Loucy (cell line): ENCODE measurements at regions not wholly inside any gene's neighbourhood (a gene's known extent, or its start where the extent isn't known, plus 50 kb on each side); places are given as distances from the start of the nearest gene placed in this dataset.

Source experiments
- H2AFZ ChIP-seq: fragments of 200-600 bp; sonication (generic); 2 replicates; pipeline ENCODE4 v1.6.0; 2016; ENCODE audit warnings: antibody characterized with exemption, mild to moderate bottlenecking, low read length, moderate library complexity
- H3F3A ChIP-seq: fragments of 200-600 bp; 2 replicates; pipeline ENCODE4 v1.6.0; 2016; ENCODE audit warnings: antibody characterized with exemption, low read depth, mild to moderate bottlenecking
- H3K27me3 ChIP-seq: fragments of 200-600 bp; sonication (generic); 2 replicates; pipeline ENCODE4 v1.6.1; 2014; ENCODE audit warnings: low read length, mild to moderate bottlenecking; ENCODE audit not compliant: insufficient read depth, poor library complexity, severe bottlenecking
- H3K36me3 ChIP-seq: fragments of 200-600 bp; sonication (generic); 2 replicates; pipeline ENCODE4 v1.6.1; 2016; ENCODE audit warnings: low read length; ENCODE audit not compliant: insufficient read depth
- H3K4me1 ChIP-seq: fragments of 200-600 bp; sonication (generic); 2 replicates; pipeline ENCODE4 v1.5.1; 2014; ENCODE audit warnings: low read length, mild to moderate bottlenecking; ENCODE audit not compliant: insufficient read depth, poor library complexity, severe bottlenecking
- H3K4me2 ChIP-seq: fragments of 200-600 bp; sonication (generic); 2 replicates; pipeline ENCODE4 v1.6.0; 2014; ENCODE audit warnings: antibody characterized with exemption, low read length, low read depth, mild to moderate bottlenecking; ENCODE audit not compliant: poor library complexity, severe bottlenecking
- H3K4me3 ChIP-seq: fragments of 200-600 bp; sonication (generic); 2 replicates; pipeline ENCODE4 v1.5.1; 2014; ENCODE audit warnings: low read length, mild to moderate bottlenecking, mixed read lengths; ENCODE audit not compliant: poor library complexity, severe bottlenecking
- H3K79me2 ChIP-seq: fragments of 200-600 bp; sonication (generic); 2 replicates; pipeline ENCODE4 v1.6.1; 2014; ENCODE audit warnings: low read length; ENCODE audit not compliant: insufficient read depth
- H3K9ac ChIP-seq: fragments of 200-600 bp; sonication (generic); 2 replicates; pipeline ENCODE4 v1.6.0; 2014; ENCODE audit warnings: mild to moderate bottlenecking, low read depth, low read length, moderate library complexity; ENCODE audit not compliant: poor library complexity, severe bottlenecking
- H3K9me2 ChIP-seq: fragments of 200-600 bp; sonication (generic); replicated peaks from 2 replicates; pipeline ENCODE4 v1.6.1; 2016; ENCODE audit warnings: low read depth, low read length, mixed read lengths
- H3K9me3 ChIP-seq: fragments of 200-600 bp; sonication (generic); 2 replicates; pipeline ENCODE4 v1.6.1; 2014; ENCODE audit warnings: mild to moderate bottlenecking, antibody characterized with exemption, low read length, low read depth; ENCODE audit not compliant: insufficient read depth
- H4K20me1 ChIP-seq: fragments of 200-600 bp; sonication (generic); 2 replicates; pipeline ENCODE4 v1.6.0; 2014; ENCODE audit warnings: antibody characterized with exemption, low read length, mild to moderate bottlenecking; ENCODE audit not compliant: insufficient read depth, poor library complexity, severe bottlenecking
- EZH2phosphoT487 ChIP-seq: fragments of 200-600 bp; IDR thresholded peaks from 2 replicates; pipeline ENCODE4 v1.6.1; 2018; ENCODE audit warnings: antibody characterized with exemption, mild to moderate bottlenecking, moderate library complexity, borderline replicate concordance
- TF ChIP-seq, protein P1 (sequence below): fragments of 200-600 bp; sonication (generic); conservative IDR thresholded peaks from 2 replicates; pipeline ENCODE4 v1.5.1; 2014; ENCODE audit warnings: mild to moderate bottlenecking, antibody characterized with exemption, low read length

DNA sequence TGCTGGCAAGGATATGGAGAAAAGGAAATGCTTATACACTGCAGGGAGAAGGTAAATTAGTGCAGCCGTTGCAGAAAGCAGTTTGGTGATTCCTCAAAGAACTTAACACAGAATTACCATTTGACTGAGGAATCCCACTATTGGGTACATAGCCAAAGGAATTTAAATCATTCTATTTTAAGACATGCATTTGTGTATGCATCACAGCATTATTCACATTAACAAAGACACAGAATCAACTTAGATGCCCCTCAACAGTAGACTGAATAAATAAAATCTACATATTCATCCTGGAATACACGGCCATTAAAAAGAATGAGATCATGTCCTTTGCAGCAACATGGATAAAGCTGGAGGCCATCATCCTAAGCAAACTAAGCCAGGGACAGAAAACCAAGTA is 510.1 kb upstream of the CDH9 start:
- H3K4me1 ChIP-seq, result no peaks in the 10 kb centered on the region
- no peaks in the 10 kb centered on the region for H3K9me2 ChIP-seq
- H3K36me3 ChIP-seq, result no peaks in the 10 kb centered on the region
- H4K20me1 ChIP-seq, result no peaks in the 10 kb centered on the region
- no peak overlapping the region for H3K4me3 ChIP-seq
- H3K79me2 ChIP-seq, result no peaks in the 10 kb centered on the region
- no peak overlapping the region for H3K4me2 ChIP-seq
- TF ChIP-seq, protein P1, sequence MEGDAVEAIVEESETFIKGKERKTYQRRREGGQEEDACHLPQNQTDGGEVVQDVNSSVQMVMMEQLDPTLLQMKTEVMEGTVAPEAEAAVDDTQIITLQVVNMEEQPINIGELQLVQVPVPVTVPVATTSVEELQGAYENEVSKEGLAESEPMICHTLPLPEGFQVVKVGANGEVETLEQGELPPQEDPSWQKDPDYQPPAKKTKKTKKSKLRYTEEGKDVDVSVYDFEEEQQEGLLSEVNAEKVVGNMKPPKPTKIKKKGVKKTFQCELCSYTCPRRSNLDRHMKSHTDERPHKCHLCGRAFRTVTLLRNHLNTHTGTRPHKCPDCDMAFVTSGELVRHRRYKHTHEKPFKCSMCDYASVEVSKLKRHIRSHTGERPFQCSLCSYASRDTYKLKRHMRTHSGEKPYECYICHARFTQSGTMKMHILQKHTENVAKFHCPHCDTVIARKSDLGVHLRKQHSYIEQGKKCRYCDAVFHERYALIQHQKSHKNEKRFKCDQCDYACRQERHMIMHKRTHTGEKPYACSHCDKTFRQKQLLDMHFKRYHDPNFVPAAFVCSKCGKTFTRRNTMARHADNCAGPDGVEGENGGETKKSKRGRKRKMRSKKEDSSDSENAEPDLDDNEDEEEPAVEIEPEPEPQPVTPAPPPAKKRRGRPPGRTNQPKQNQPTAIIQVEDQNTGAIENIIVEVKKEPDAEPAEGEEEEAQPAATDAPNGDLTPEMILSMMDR, result no peak
- no peak for TF ChIP-seq EZH2phosphoT487
- H2AFZ ChIP-seq, result no peak overlapping the region
- no peaks in the 10 kb centered on the region for H3K9me3 ChIP-seq
- no peaks in the 10 kb centered on the region for H3K27me3 ChIP-seq
- no peaks in the 10 kb centered on the region for H3F3A ChIP-seq
- no peak overlapping the region for H3K9ac ChIP-seq

DNA sequence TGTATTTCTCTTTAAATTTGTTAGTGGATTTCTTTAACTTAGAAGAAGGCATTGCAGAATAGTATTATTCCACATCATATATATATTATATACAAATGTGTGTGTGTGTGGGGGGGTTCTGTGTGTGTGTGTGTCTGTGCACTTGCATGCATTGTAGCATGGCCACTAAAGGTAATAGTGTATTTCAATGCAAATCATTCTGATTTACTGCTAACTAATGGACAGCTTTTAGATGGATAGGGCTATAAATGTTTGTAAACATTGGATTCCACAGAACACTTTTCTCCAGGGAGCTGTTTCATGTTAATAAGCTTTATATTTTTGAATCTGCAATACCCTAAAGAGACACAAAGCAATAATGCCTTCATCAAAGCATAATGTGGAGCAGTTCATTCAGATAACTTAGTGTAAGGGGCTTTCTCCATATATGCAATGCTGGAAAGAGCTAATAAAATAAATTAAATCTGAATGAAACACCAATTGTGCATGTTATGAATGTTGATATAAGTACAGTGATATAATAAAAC is 496.7 kb upstream of the CDH9 start:
- Histone ChIP-seq H3K36me3 (no peaks in the 10 kb centered on the region), H4K20me1 (no peaks in the 10 kb centered on the region), H3K4me1 (no peaks in the 10 kb centered on the region), H3K79me2 (no peaks in the 10 kb centered on the region), H3K9me2 (no peaks in the 10 kb centered on the region), H3K9ac (no peak overlapping the region), H3F3A (no peaks in the 10 kb centered on the region), H3K9me3 (no peaks in the 10 kb centered on the region), H3K27me3 (no peaks in the 10 kb centered on the region), H3K4me3 (no peak overlapping the region), H2AFZ (no peak overlapping the region), H3K4me2 (no peak overlapping the region)
- TF ChIP-seq, protein P1, result no peak
- no peak for TF ChIP-seq EZH2phosphoT487

DNA sequence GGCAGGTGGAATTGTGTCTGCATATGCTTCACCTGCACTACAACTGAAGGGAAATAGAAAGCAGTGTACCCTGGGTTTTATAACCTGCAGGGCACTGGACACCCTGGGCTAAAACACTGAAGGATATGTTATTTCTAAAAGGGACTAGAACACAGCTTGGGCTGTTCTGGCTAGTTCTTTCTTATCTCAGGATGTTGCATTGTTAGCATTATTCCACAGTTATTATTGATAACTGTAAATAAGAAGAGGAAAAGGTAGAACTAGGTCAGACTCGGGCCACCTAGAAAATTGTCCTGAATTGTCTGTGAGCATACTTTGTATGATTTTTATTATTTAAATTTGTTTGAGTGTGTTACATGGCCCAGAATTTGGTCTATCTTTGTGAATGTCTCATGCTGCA is 493.9 kb upstream of the CDH9 start:
- Histone ChIP-seq H3K9ac (no peak overlapping the region), H3K27me3 (no peaks in the 10 kb centered on the region), H3K9me2 (no peaks in the 10 kb centered on the region), H3K36me3 (no peaks in the 10 kb centered on the region), H3K9me3 (no peaks in the 10 kb centered on the region), H4K20me1 (no peaks in the 10 kb centered on the region), H3K79me2 (no peaks in the 10 kb centered on the region), H3K4me1 (no peaks in the 10 kb centered on the region), H3K4me2 (no peak overlapping the region), H2AFZ (no peak overlapping the region), H3K4me3 (no peak overlapping the region), H3F3A (no peaks in the 10 kb centered on the region)
- TF ChIP-seq EZH2phosphoT487, result no peak

DNA sequence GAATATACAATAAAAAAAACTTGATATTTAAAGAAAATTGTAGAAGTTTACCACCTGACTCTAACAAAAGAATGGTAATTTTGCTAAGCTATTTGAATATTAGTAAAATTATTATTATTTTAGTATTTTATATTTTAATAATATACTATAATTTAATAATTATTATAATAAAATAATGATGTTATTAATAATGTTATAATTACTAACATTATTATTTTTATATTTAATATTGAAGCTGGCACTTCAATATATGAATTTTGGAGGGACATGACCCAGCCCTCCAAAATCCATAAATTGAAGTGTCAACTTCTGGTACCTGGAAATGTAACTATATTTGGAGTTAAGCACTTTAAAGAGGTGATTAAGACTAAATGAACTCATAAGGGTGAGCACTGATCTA is 486.1 kb upstream of the CDH9 start:
- no peaks in the 10 kb centered on the region for H3K4me1 ChIP-seq
- H3F3A ChIP-seq, result no peaks in the 10 kb centered on the region
- no peaks in the 10 kb centered on the region for H3K9me2 ChIP-seq
- H3K9me3 ChIP-seq, result no peaks in the 10 kb centered on the region
- H3K4me3 ChIP-seq, result no peak overlapping the region
- no peaks in the 10 kb centered on the region for H4K20me1 ChIP-seq
- no peak for TF ChIP-seq EZH2phosphoT487
- TF ChIP-seq, protein P1, result no peak
- no peaks in the 10 kb centered on the region for H3K36me3 ChIP-seq
- H3K79me2 ChIP-seq, result no peaks in the 10 kb centered on the region
- no peak overlapping the region for H3K9ac ChIP-seq
- no peaks in the 10 kb centered on the region for H3K27me3 ChIP-seq
- no peak overlapping the region for H3K4me2 ChIP-seq
- no peak overlapping the region for H2AFZ ChIP-seq
